H1 (cell line): ENCODE measurements at regions not wholly inside any gene's neighbourhood (a gene's known extent, or its start where the extent isn't known, plus 50 kb on each side); places are given as distances from the start of the nearest gene placed in this dataset.

ENCODE experiments used
- CTCF ChIA-PET: fragments of 300-600 bp; sonication (Branson Sonifier 250); formaldehyde crosslinking; loops from one replicate; lab custom pipeline; 2021; ENCODE audit not compliant: partially characterized antibody; lab: Charles Lee
- POLR2A ChIA-PET: fragments of 300-600 bp; sonication (Branson Sonifier 250); formaldehyde crosslinking; loops from one replicate; lab custom pipeline; 2021; ENCODE audit warnings: inconsistent platforms; ENCODE audit not compliant: partially characterized antibody; lab: Charles Lee
- DNase-seq, 2 experiments: peaks; one replicate each; pipeline versions ENCODE4 v3.0.0 to v3.0.0-alpha.2; 2010 to 2022; ENCODE audit warnings: low spot score in 2 of 2, low read depth in 1 of 2, mixed read lengths in 1 of 2
- FAIRE-seq: peaks from 2 replicates; lab custom pipeline; 2011; peaks lifted over from hg19 to GRCh38; lab: Jason Lieb, UNC
- H2AFZ ChIP-seq: 2 replicates; pipeline ENCODE4 v1.8.1; 2012; ENCODE audit warnings: low read length, inconsistent platforms
- H2AK5ac ChIP-seq: 2 replicates; pipeline ENCODE4 v1.6.1; 2013; ENCODE audit warnings: low read depth, low read length
- H2BK120ac ChIP-seq: replicated peaks from 2 replicates; pipeline ENCODE3; 2013; ENCODE audit warnings: low read depth, low read length, inconsistent platforms
- H2BK12ac ChIP-seq: 2 replicates; pipeline ENCODE4 v1.6.1; 2013; ENCODE audit warnings: low read depth, low read length
- H2BK15ac ChIP-seq: 2 replicates; pipeline ENCODE4 v1.6.1; 2013; ENCODE audit warnings: low read length
- H2BK20ac ChIP-seq: 2 replicates; pipeline ENCODE4 v1.6.1; 2013; ENCODE audit warnings: low read length
- H2BK5ac ChIP-seq: 2 replicates; pipeline ENCODE4 v1.6.1; 2013; ENCODE audit warnings: low read depth, low read length
- H3K14ac ChIP-seq: 2 replicates; pipeline ENCODE4 v1.6.1; 2013; ENCODE audit warnings: inconsistent platforms; ENCODE audit not compliant: insufficient read length
- H3K18ac ChIP-seq: 2 replicates; pipeline ENCODE4 v1.6.1; 2013; ENCODE audit warnings: low read length; ENCODE audit errors: extremely low read depth
- H3K23ac ChIP-seq: 2 replicates; pipeline ENCODE4 v1.6.1; 2013; ENCODE audit warnings: inconsistent platforms; ENCODE audit not compliant: insufficient read length
- H3K23me2 ChIP-seq: 2 replicates; pipeline ENCODE4 v1.6.1; 2013; ENCODE audit warnings: low read depth, low read length
- H3K27ac ChIP-seq: 2 replicates; pipeline ENCODE4 v1.6.1; 2011; ENCODE audit warnings: low read depth, low read length, inconsistent platforms
- H3K27me3 ChIP-seq, 4 experiments: replicated peaks in 1 of 4; 1 replicate in 1 of 4; 2 replicates in 3 of 4; pipeline versions ENCODE4 v1.6.1 to v1.8.1; 2011 to 2013; ENCODE audit warnings: low read length in 3 of 4, mild to moderate bottlenecking in 3 of 4, inconsistent platforms in 2 of 4, mixed read lengths in 2 of 4, moderate library complexity in 1 of 4; ENCODE audit not compliant: control insufficient read depth in 3 of 4, insufficient read depth in 3 of 4; ENCODE audit errors: extremely low read depth in 1 of 4
- H3K36me3 ChIP-seq, 4 experiments: 2 replicates each; pipeline versions ENCODE4 v1.6.1 to v1.8.1; 2011 to 2013; ENCODE audit warnings: mild to moderate bottlenecking in 4 of 4, low read length in 3 of 4, moderate library complexity in 2 of 4, control low read depth in 1 of 4, inconsistent platforms in 1 of 4; ENCODE audit not compliant: insufficient read depth in 4 of 4, control insufficient read depth in 2 of 4
- H3K4ac ChIP-seq: replicated peaks from 2 replicates; pipeline ENCODE3; 2013; ENCODE audit warnings: low read length, low read depth, mixed read lengths, inconsistent platforms; ENCODE audit not compliant: insufficient read length
- H3K4me1 ChIP-seq, 4 experiments: replicated peaks in 1 of 4; 1 replicate in 1 of 4; 2 replicates in 3 of 4; pipeline versions ENCODE4 v1.6.1 to v1.8.1; 2011 to 2013; ENCODE audit warnings: low read length in 3 of 4, inconsistent platforms in 2 of 4, mixed read lengths in 1 of 4; ENCODE audit not compliant: insufficient read depth in 4 of 4, control insufficient read depth in 3 of 4
- H3K4me2 ChIP-seq, 2 experiments: 2 replicates each; pipeline versions ENCODE4 v1.6.1 to v1.8.1; 2011 to 2013; ENCODE audit warnings: low read depth in 2 of 2, low read length in 2 of 2, control low read depth in 1 of 2, inconsistent platforms in 1 of 2, mild to moderate bottlenecking in 1 of 2; ENCODE audit not compliant: insufficient read depth in 1 of 2
- H3K4me3 ChIP-seq, 4 experiments: fragments of 200-600, 300-600 bp in 1 of 4; sonication (generic), shearing (Covaris generic), sonication (Bioruptor Twin) in 1 of 4; 2 replicates each; pipeline versions ENCODE4 v1.5.1 to v1.8.1; 2011 to 2016; ENCODE audit warnings: low read length in 4 of 4, low read depth in 3 of 4, control low read depth in 2 of 4, inconsistent platforms in 2 of 4, mild to moderate bottlenecking in 2 of 4, mixed read lengths in 1 of 4, moderate library complexity in 1 of 4; ENCODE audit not compliant: insufficient read depth in 2 of 4; ENCODE audit errors: extremely low read depth in 1 of 4
- H3K56ac ChIP-seq: replicated peaks from 2 replicates; pipeline ENCODE3; 2013; ENCODE audit warnings: low read depth, mild to moderate bottlenecking, mixed read lengths, low read length, inconsistent platforms; ENCODE audit not compliant: insufficient read length
- H3K79me1 ChIP-seq: 2 replicates; pipeline ENCODE4 v1.6.1; 2013; ENCODE audit warnings: low read depth, low read length, control low read depth
- H3K79me2 ChIP-seq, 2 experiments: 2 replicates each; pipeline versions ENCODE4 v1.6.1 to v1.8.1; 2012 to 2013; ENCODE audit warnings: low read length in 2 of 2, mild to moderate bottlenecking in 2 of 2, inconsistent platforms in 1 of 2; ENCODE audit not compliant: insufficient read depth in 2 of 2, control insufficient read depth in 1 of 2
- H3K9ac ChIP-seq, 4 experiments: replicated peaks in 1 of 4; 1 replicate in 1 of 4; 2 replicates in 3 of 4; pipeline versions ENCODE4 v1.6.1 to v1.8.1; 2011 to 2013; ENCODE audit warnings: low read depth in 3 of 4, low read length in 3 of 4, control low read depth in 2 of 4, mild to moderate bottlenecking in 2 of 4, moderate library complexity in 2 of 4, inconsistent platforms in 1 of 4; ENCODE audit errors: extremely low read depth in 1 of 4
- H3K9me3 ChIP-seq, 2 experiments: 2 replicates each; pipeline versions ENCODE4 v1.6.1 to v1.8.1; 2012 to 2013; ENCODE audit warnings: mild to moderate bottlenecking in 2 of 2, moderate library complexity in 2 of 2, control low read depth in 1 of 2, inconsistent platforms in 1 of 2, low read depth in 1 of 2, low read length in 1 of 2, mixed read lengths in 1 of 2; ENCODE audit not compliant: insufficient read depth in 2 of 2
- H4K20me1 ChIP-seq, 2 experiments: replicated peaks in 1 of 2; 2 replicates each; pipeline versions ENCODE3 to v1.8.1; 2011 to 2013; ENCODE audit warnings: inconsistent platforms in 2 of 2, low read length in 2 of 2, mild to moderate bottlenecking in 1 of 2; ENCODE audit not compliant: insufficient read depth in 2 of 2, control insufficient read depth in 1 of 2
- H4K5ac ChIP-seq: 2 replicates; pipeline ENCODE4 v1.6.1; 2013; ENCODE audit warnings: low read length, low read depth, mixed read lengths, inconsistent platforms; ENCODE audit not compliant: insufficient read length
- H4K8ac ChIP-seq: 2 replicates; pipeline ENCODE4 v1.8.0; 2013; ENCODE audit warnings: mild to moderate bottlenecking, moderate library complexity, low read length, inconsistent platforms; ENCODE audit not compliant: insufficient read depth; ENCODE audit errors: extremely low read depth
- H4K91ac ChIP-seq: replicated peaks from 2 replicates; pipeline ENCODE3; 2013; ENCODE audit warnings: low read length, mixed read lengths, inconsistent platforms; ENCODE audit not compliant: insufficient read length
- RAD21 ChIP-seq, 2 experiments: IDR thresholded peaks in 1 of 2; conservative IDR thresholded peaks in 1 of 2; 2 replicates each; pipeline ENCODE4 v1.6.1; 2011; ENCODE audit warnings: low read depth in 2 of 2, low read length in 2 of 2, improper control_type of control experiment in 1 of 2, inconsistent platforms in 1 of 2, mild to moderate bottlenecking in 1 of 2, moderate library complexity in 1 of 2
- SIRT6 ChIP-seq: IDR thresholded peaks from one replicate; pipeline ENCODE4 v1.7.1; 2012; ENCODE audit warnings: low read length, inconsistent platforms
- SIX5 ChIP-seq: IDR thresholded peaks from 2 replicates; pipeline ENCODE4 v1.6.1; 2011; ENCODE audit warnings: mild to moderate bottlenecking, low read depth, low read length
- WGBS, 2 experiments: shearing (Covaris generic) in 1 of 2; methylation state at CpG; one replicate each; pipeline versions ENCODE4 v1.1.6 to v1.1.7; 2013 to 2015; ENCODE audit warnings: low lambda C conversion rate in 2 of 2, mixed read lengths in 2 of 2, inconsistent platforms in 1 of 2, low coverage in 1 of 2, missing lambda C conversion rate in 1 of 2; ENCODE audit not compliant: insufficient replicate concordance in 2 of 2, insufficient coverage in 1 of 2, insufficient read length in 1 of 2; ENCODE audit errors: extremely low coverage in 1 of 2, missing lambda C conversion rate in 1 of 2; 5-methylcytosine and 5-hydroxymethylcytosine counted together

DNA sequence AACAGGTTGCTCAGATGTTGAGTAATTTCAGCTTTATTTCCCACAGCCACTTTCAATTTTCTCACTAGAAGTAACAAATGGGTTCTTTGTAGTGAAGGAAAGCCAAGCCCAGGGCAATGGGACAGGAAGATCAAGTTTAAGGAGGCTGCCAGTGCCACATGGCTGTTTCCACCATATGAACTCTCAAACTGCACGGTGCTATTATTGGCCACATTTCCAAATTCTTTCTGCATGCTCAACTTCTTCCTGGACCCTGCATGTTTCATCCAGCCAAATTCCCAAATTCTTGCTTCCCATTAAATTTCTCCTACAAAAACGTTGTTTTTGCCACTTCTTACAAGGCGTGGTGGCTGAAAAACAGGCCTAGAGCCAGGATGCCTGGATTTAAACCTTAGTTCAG, 193.3 kb upstream of the SPHKAP start:
- Histone ChIP-seq H4K91ac (no peak overlapping the region), H4K5ac (no peak overlapping the region), H3K9me3 (no peaks in the 10 kb centered on the region), H3K4me1 (no peaks in the 10 kb centered on the region), H3K18ac (no peak overlapping the region), H3K79me1 (no peaks in the 10 kb centered on the region), H3K27ac (no peak overlapping the region), H3K23me2 (no peaks in the 10 kb centered on the region), H4K20me1 (no peaks in the 10 kb centered on the region), H2AFZ (no peak overlapping the region), H2BK15ac (no peak overlapping the region), H3K27me3 (no peaks in the 10 kb centered on the region), H3K9ac (no peak overlapping the region), H3K23ac (no peak overlapping the region), H3K36me3 (no peaks in the 10 kb centered on the region), H3K56ac (no peak overlapping the region), H2AK5ac (no peak overlapping the region), H2BK20ac (no peak overlapping the region), H2BK120ac (no peak overlapping the region), H3K4ac (no peak overlapping the region), H3K79me2 (no peaks in the 10 kb centered on the region), H2BK5ac (no peak overlapping the region), H2BK12ac (no peak overlapping the region), H3K4me2 (no peak overlapping the region), H3K14ac (no peak overlapping the region), H3K4me3 (no peak overlapping the region), H4K8ac (no peak overlapping the region)
- TF ChIP-seq SIRT6 (no peak), RAD21 (IDR thresholded peaks at IDR 0.05 in 1 of 2, conservative IDR thresholded peaks at IDR 0.05 in 1 of 2; ENCODE audit: low read depth in 2 of 2, low read length in 2 of 2) (no peak), SIX5 (no peak)
- DNase-seq (no peak), FAIRE-seq (no peak)
- ChIA-PET POLR2A (no interaction called here), CTCF (no interaction called here)
- 93% methylated on average over 3 of the region's 3 CpGs; no CpG with 5 or more reads in 1 of the 2 experiments for WGBS, 2 experiments
